NCI-H2196 treated with DMSO at 0.1 percent for 48 hours (cell line): ENCODE measurements at regions not wholly inside any gene's neighbourhood (a gene's known extent, or its start where the extent isn't known, plus 50 kb on each side); places are given as distances from the start of the nearest gene placed in this dataset.

ENCODE experiments used
- DNase-seq: peaks from one replicate; lab custom pipeline; 2025; ENCODE audit not compliant: unreplicated experiment; lab: John Stamatoyannopoulos, UW

DNA sequence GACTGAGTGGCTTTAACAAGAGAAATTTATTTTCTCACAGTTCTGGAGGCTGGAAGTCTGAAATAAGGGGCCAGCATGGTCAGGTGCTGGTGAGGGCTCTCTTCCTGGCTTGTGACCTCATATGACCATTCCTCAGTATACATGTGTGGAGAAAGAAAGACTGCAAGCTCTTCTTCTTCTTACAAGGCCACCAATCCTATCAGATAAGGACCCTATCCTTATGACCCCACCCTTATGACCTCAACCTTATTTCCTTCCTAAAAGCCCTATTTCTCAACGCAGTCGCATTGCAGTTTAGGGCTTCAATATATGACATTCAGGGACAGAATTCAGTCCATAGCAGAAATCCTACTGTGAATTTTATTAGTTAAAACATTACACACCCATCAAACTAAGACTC is 124.4 kb upstream of the RAG2 start:
- DNase-seq: no peak

DNA sequence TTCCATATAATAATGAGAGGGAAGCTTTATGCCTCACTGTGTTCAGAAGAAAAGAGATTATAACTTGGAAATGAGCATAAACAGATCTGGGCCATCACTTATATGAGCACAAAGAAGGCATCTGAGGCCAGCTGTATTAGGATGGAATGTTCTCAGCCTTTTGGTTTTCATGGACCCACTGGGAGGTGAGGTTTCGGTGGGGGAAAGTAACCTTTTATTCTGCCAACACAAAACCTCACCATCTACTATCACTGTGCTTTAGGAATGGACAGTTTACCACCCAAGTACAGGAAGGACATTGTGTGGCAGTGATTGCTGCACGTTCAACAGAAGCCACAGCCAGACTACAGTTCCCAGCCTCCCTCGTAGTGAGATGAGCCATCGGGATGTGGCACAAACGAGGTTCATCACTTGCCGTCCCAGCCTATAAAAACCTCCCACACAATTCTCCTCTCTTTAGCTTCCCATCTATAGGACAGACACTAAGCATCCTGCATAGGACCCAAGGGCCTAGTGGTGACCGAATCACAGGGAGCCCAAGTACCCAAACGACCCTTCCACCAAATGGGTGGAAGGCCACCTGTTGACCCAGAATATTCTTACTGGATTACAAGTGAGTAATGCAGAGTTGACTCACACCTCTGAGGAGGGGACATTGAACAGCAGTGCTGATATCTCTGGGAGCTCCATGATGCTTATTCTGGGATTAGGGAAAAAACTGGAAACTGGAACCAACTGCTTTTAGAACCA is 121.5 kb upstream of the RAG2 start:
- no peak for DNase-seq

DNA sequence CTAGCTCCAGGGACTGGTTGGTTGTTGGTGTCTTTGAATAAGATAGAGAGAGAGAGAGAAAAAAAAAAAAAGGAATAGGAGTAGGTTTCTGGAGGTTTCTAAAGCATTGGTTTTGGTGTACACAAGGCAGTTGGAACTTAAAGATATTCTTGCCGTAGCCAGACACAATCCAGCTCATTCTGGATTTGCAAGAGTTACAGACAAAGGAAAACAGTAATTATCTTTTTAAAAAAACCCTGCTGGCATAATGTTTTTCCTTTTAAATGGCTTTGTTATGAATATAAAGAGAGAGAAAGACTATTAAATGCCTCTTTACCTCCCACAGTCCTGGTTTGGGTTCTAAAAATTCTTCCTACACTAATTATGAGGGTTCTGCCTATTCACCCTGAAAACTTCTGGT is 120.4 kb upstream of the RAG2 start:
- DNase-seq: no peak

DNA sequence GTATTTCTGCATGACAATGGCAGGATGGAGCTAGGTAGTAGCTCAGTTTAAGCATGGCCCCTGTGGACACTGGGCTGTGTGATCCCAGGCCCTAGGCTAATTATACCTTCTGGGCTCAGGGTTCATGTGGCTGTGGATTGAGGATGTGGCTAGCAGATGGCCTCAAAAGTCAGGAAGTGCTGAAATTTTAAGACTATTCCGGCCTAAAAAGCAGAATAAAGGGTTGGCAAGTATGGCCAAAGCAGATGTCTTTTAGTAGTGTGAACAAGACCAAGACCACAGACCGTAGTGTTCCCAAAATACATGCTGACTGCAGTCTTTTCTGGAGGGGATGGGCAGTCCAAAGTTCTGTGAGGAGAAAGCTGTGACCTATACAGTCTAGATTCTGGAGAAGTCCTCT is 115.7 kb upstream of the RAG2 start:
- no peak for DNase-seq

DNA sequence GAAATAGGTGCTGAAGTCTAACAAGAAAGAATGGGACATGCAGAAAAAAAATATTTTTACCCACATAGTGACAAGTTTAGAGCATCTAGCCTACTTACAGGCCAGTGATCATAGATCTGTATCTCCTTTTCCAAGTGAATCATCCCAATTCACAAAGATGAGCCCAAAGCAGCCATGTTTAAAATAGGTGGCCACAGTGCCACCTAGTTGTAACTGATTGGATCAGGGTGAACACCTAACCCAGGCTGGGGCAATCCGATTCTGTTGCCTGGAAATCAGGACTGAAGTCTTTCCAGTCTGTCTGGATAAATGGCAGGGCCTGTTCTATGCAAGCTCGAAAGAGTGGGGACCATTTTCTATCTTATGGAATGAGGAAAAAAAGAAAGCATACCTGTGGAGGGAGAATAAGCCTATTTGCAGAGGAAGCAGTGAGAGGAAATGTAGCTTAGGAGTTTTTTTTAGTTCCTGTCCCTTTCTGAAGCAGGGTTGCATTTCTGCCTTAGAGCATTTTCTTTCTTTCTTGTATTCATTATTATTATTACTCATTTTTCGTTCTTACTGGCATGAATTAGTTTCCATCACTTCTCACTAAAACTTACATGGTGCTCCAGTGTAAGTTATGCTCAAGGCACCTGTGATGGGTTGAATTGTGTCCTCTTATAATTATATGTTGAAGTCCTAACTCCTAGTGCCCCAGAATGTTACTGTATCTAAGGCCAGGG is 113.2 kb upstream of the RAG2 start:
- DNase-seq: no peak
